ENCODE measurements at regions not wholly inside any gene's neighbourhood (a gene's known extent, or its start where the extent isn't known, plus 50 kb on each side); places are given as distances from the start of the nearest gene placed in this dataset.

- TF ChIP-seq, protein P1, sequence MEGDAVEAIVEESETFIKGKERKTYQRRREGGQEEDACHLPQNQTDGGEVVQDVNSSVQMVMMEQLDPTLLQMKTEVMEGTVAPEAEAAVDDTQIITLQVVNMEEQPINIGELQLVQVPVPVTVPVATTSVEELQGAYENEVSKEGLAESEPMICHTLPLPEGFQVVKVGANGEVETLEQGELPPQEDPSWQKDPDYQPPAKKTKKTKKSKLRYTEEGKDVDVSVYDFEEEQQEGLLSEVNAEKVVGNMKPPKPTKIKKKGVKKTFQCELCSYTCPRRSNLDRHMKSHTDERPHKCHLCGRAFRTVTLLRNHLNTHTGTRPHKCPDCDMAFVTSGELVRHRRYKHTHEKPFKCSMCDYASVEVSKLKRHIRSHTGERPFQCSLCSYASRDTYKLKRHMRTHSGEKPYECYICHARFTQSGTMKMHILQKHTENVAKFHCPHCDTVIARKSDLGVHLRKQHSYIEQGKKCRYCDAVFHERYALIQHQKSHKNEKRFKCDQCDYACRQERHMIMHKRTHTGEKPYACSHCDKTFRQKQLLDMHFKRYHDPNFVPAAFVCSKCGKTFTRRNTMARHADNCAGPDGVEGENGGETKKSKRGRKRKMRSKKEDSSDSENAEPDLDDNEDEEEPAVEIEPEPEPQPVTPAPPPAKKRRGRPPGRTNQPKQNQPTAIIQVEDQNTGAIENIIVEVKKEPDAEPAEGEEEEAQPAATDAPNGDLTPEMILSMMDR (conservative IDR thresholded peaks at IDR 0.05; ENCODE audit: low read depth in 2 of 2), result no peak
- TF ChIP-seq REST (IDR thresholded peaks at IDR 0.05; ENCODE audit: unreplicated experiment) (no peak), STAT1 (IDR thresholded peaks at IDR 0.05; ENCODE audit: unreplicated experiment) (no peak), EZH2 (IDR thresholded peaks at IDR 0.05; ENCODE audit: low read depth, unreplicated experiment) (no peak), JUNB (IDR thresholded peaks at IDR 0.05; ENCODE audit: unreplicated experiment) (no peak), ZNF331 (CRISPR knock-in tag; IDR thresholded peaks at IDR 0.05; ENCODE audit: low read depth) (no peak), POLR2AphosphoS5 (IDR thresholded peaks at IDR 0.05; ENCODE audit: low read depth) (no peak), NANOG (IDR thresholded peaks at IDR 0.05; ENCODE audit: borderline replicate concordance) (no peak)
- TF ChIP-seq, protein P2, sequence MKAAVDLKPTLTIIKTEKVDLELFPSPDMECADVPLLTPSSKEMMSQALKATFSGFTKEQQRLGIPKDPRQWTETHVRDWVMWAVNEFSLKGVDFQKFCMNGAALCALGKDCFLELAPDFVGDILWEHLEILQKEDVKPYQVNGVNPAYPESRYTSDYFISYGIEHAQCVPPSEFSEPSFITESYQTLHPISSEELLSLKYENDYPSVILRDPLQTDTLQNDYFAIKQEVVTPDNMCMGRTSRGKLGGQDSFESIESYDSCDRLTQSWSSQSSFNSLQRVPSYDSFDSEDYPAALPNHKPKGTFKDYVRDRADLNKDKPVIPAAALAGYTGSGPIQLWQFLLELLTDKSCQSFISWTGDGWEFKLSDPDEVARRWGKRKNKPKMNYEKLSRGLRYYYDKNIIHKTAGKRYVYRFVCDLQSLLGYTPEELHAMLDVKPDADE (IDR thresholded peaks at IDR 0.05), result no peak
Observed at GRCh38 chr4:20645236-20645635, 55.0 kb upstream of the PACRGL start.

All from GM23338 (cell line).